GM12872 (cell line): ENCODE measurements at regions not wholly inside any gene's neighbourhood (a gene's known extent, or its start where the extent isn't known, plus 50 kb on each side); places are given as distances from the start of the nearest gene placed in this dataset.

Experiments used
- CTCF ChIP-seq: IDR thresholded peaks from 3 replicates; pipeline ENCODE4 v1.5.1; 2011; ENCODE audit warnings: low read depth, mild to moderate bottlenecking, low read length, moderate library complexity; ENCODE audit not compliant: insufficient read depth

- no peak for TF ChIP-seq CTCF
Observed at GRCh38 chr4:158371158-158371557, 150.5 kb upstream of the RXFP1 start.

- no peak for TF ChIP-seq CTCF
Observed at GRCh38 chr4:158374318-158374717, 147.4 kb upstream of the RXFP1 start.

GRCh38 chr4:158376106-158376840 lies 145.4 kb upstream of the RXFP1 start:
- no peak for TF ChIP-seq CTCF

DNA sequence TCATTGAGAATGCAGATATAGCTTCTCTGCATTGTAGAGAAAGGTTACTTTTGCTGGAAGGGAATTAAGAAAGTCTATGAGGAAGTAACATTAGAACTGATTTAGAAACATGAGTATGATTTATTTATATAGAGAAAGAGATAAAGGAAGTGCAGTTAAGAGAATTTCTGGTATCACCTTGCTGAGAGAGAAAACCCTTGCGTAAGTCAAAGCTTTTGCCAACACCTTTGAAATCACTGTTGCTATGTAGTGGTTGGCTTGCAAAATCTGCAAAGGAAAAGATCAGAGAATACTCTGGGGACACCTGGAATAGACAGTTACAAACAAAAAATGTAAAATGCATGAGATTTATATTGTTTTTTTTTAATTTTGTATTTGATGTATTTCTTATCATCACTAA lies 137.3 kb upstream of the RXFP1 start:
- TF ChIP-seq CTCF = no peak

- no peak for TF ChIP-seq CTCF
Observed at GRCh38 chr4:158395343-158395742, 126.3 kb upstream of the RXFP1 start.

DNA sequence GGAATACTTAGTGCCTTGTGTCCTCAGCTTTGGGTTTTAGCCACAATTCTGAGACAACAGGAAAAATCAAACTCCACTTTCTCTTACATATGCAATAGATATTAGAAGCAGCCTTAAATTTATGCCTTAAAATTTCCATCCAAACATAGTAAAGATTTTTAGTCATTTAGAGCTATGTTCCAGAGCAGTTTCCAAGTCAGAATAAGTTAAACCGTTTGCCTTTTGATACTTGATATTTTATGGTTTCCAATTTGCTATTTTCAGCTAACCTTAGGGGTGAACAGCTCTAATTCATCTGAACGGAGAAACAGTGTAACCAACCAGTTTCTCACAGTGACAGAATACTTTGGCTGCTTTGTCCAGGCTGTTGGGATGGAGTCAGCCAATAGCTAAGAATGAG lies 125.8 kb upstream of the RXFP1 start:
- no peak for TF ChIP-seq CTCF

GRCh38 chr4:158397781-158398180 lies 123.9 kb upstream of the RXFP1 start:
- no peak for TF ChIP-seq CTCF
